ENCODE measurements at regions not wholly inside any gene's neighbourhood (a gene's known extent, or its start where the extent isn't known, plus 50 kb on each side); places are given as distances from the start of the nearest gene placed in this dataset.

DNA sequence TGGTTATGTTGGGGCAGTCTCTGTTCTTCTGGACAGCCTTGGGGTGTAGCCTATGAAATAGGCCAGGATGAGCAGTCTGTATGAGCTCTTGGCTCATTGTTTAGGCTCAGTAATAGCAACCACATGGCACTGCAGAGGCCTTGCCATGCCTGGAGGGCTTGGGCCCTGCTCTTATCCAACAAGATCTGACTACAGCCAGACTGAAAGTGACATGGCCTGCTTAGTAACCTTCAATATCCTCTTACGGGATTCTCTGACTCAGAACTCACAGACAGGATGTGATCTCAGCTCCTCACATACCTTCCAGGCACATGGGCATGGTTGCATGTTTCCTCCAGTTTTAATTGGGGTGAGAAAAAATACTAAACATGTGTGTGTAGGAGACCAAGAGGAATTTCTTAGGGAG, 289.3 kb downstream of the PTEN start:
- TF ChIP-seq, protein P1, sequence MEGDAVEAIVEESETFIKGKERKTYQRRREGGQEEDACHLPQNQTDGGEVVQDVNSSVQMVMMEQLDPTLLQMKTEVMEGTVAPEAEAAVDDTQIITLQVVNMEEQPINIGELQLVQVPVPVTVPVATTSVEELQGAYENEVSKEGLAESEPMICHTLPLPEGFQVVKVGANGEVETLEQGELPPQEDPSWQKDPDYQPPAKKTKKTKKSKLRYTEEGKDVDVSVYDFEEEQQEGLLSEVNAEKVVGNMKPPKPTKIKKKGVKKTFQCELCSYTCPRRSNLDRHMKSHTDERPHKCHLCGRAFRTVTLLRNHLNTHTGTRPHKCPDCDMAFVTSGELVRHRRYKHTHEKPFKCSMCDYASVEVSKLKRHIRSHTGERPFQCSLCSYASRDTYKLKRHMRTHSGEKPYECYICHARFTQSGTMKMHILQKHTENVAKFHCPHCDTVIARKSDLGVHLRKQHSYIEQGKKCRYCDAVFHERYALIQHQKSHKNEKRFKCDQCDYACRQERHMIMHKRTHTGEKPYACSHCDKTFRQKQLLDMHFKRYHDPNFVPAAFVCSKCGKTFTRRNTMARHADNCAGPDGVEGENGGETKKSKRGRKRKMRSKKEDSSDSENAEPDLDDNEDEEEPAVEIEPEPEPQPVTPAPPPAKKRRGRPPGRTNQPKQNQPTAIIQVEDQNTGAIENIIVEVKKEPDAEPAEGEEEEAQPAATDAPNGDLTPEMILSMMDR (IDR thresholded peaks at IDR 0.05): no peak
- TF ChIP-seq POLR2A (IDR thresholded peaks at IDR 0.05): no peak
